A549 (cell line): ENCODE measurements at regions not wholly inside any gene's neighbourhood (a gene's known extent, or its start where the extent isn't known, plus 50 kb on each side); places are given as distances from the start of the nearest gene placed in this dataset.

Experiments used
- ATAC-seq, 2 experiments: fragments of 200-7000 bp in 1 of 2; fragments of >200 bp in 1 of 2; cut with Nextera tagmentation in 1 of 2; cut with Tn5 transposase in 1 of 2; 3 replicates each; pipeline versions ENCODE4 v1.8.0 to v1.9.1; 2018 to 2020; ENCODE audit warnings: mild to moderate bottlenecking in 1 of 2, moderate library complexity in 1 of 2
- CTCF ChIA-PET: fragments of 300-600 bp; sonication (Branson Sonifier 250); formaldehyde crosslinking; extraction: SDS; loops from one replicate; lab custom pipeline; 2021; ENCODE audit warnings: antibody characterized with exemption, inconsistent platforms; lab: Yijun Ruan, JAX
- POLR2A ChIA-PET: fragments of 350-600 bp; formaldehyde crosslinking; extraction: SDS; loops from one replicate; lab custom pipeline; 2021; ENCODE audit warnings: antibody characterized with exemption, inconsistent platforms; lab: Yijun Ruan, JAX
- DNase-seq, 2 experiments: peaks; one replicate each; pipeline versions ENCODE4 v3.0.0 to v3.0.0-alpha.2; 2011 to 2016; ENCODE audit warnings: low read depth in 1 of 2, low spot score in 1 of 2
- FAIRE-seq: peaks from 2 replicates; lab custom pipeline; 2011; peaks lifted over from hg19 to GRCh38; lab: Jason Lieb, UNC
- H3K27ac ChIP-seq, 2 experiments: fragments of >200 bp; sonication (Bioruptor Twin); formaldehyde crosslinking; 3 replicates each; pipeline ENCODE4 v1.5.1; 2016 to 2017
- H3K4me1 ChIP-seq: fragments of >200 bp; sonication (Bioruptor Twin); formaldehyde crosslinking; 3 replicates; pipeline ENCODE4 v1.6.1; 2016
- H3K4me2 ChIP-seq: fragments of >200 bp; sonication (Bioruptor Twin); formaldehyde crosslinking; 3 replicates; pipeline ENCODE4 v1.6.1; 2016
- H3K4me3 ChIP-seq: fragments of >200 bp; sonication (Bioruptor Twin); formaldehyde crosslinking; 3 replicates; pipeline ENCODE4 v1.5.1; 2016
- H3K9me3 ChIP-seq: fragments of >200 bp; sonication (Bioruptor Twin); formaldehyde crosslinking; 3 replicates; pipeline ENCODE4 v1.6.1; 2016
- CBX8 ChIP-seq: fragments of 200-600 bp; sonication (generic); IDR thresholded peaks from 2 replicates; pipeline ENCODE4 v1.6.1; 2016
- CHD4 ChIP-seq: fragments of 200-600 bp; sonication (generic); IDR thresholded peaks from 2 replicates; pipeline ENCODE4 v1.6.1; 2016; ENCODE audit warnings: antibody characterized with exemption, mild to moderate bottlenecking, borderline replicate concordance
- EHMT2 ChIP-seq: fragments of 200-600 bp; sonication (generic); IDR thresholded peaks from 2 replicates; pipeline ENCODE4 v1.6.1; 2016; ENCODE audit warnings: antibody characterized with exemption, low read depth, mild to moderate bottlenecking, moderate library complexity
- EP300 ChIP-seq, 2 experiments: fragments of >200 bp; sonication (Bioruptor Twin); formaldehyde crosslinking; IDR thresholded peaks; 2 replicates in 1 of 2; 3 replicates in 1 of 2; pipeline ENCODE4 v1.6.1; 2016 to 2017
- ESRRA ChIP-seq: fragments of 150-350 bp; IDR thresholded peaks from 2 replicates; pipeline ENCODE4 v1.6.1; 2014; ENCODE audit warnings: mild to moderate bottlenecking, low read length, borderline replicate concordance
- FOSL2 ChIP-seq, 2 experiments: fragments of 450-650 bp in 1 of 2; fragments of >200 bp in 1 of 2; sonication (Bioruptor Twin) in 1 of 2; formaldehyde crosslinking; IDR thresholded peaks; 2 replicates each; pipeline versions ENCODE4 v1.5.0 to v1.6.1; 2016 to 2020; ENCODE audit warnings: mild to moderate bottlenecking in 1 of 2, moderate library complexity in 1 of 2
- FOXS1 ChIP-seq: fragments of 250-450 bp; sonication (Bioruptor Pico); IDR thresholded peaks from 2 replicates; pipeline ENCODE4 v1.5.0; 2020; ENCODE audit warnings: mild to moderate bottlenecking, moderate library complexity
- GATA3 ChIP-seq: IDR thresholded peaks from 2 replicates; pipeline ENCODE4 v1.6.1; 2012; ENCODE audit warnings: borderline replicate concordance
- HDAC2 ChIP-seq: fragments of 200-600 bp; sonication (generic); IDR thresholded peaks from 2 replicates; pipeline ENCODE4 v1.6.1; 2016
- JUN ChIP-seq, 2 experiments: fragments of >200 bp; sonication (Bioruptor Twin); formaldehyde crosslinking; IDR thresholded peaks; 2 replicates in 1 of 2; 3 replicates in 1 of 2; pipeline ENCODE4 v1.6.1; 2016 to 2017
- KDM1A ChIP-seq: fragments of 200-600 bp; sonication (generic); IDR thresholded peaks from 2 replicates; pipeline ENCODE4 v1.6.1; 2016; ENCODE audit warnings: low read depth, mild to moderate bottlenecking
- KDM5A ChIP-seq: fragments of 200-600 bp; sonication (generic); IDR thresholded peaks from 2 replicates; pipeline ENCODE4 v1.6.1; 2016; ENCODE audit warnings: antibody characterized with exemption, mild to moderate bottlenecking
- MAX ChIP-seq: IDR thresholded peaks from 2 replicates; pipeline ENCODE4 v1.6.1; 2012
- NR3C1 ChIP-seq: fragments of >200 bp; sonication (Bioruptor Twin); formaldehyde crosslinking; IDR thresholded peaks from 3 replicates; pipeline ENCODE4 v1.6.1; 2017
- POLR2A ChIP-seq: IDR thresholded peaks from 2 replicates; pipeline ENCODE4 v1.6.1; 2012; ENCODE audit warnings: mild to moderate bottlenecking, low read length
- RARB ChIP-seq: fragments of 250-450 bp; sonication (Bioruptor Pico); IDR thresholded peaks from 2 replicates; pipeline ENCODE4 v1.8.0; 2021; ENCODE audit warnings: mild to moderate bottlenecking, moderate library complexity
- RCOR1 ChIP-seq: fragments of 150-350 bp; IDR thresholded peaks from 2 replicates; pipeline ENCODE4 v1.6.1; 2014; ENCODE audit warnings: antibody characterized with exemption, low read length, low read depth
- RFX5 ChIP-seq: fragments of 450-650 bp; IDR thresholded peaks from 2 replicates; pipeline ENCODE4 v1.7.1; 2014; ENCODE audit warnings: antibody characterized with exemption, mild to moderate bottlenecking, moderate library complexity
- ZFP36 ChIP-seq: fragments of 450-650 bp; IDR thresholded peaks from 2 replicates; pipeline ENCODE4 v1.6.1; 2014; ENCODE audit warnings: borderline replicate concordance; ENCODE audit not compliant: partially characterized antibody
- WGBS: methylation state at CpG from one replicate; pipeline ENCODE4 v1.1.6; 2017; ENCODE audit errors: missing lambda C conversion rate; 5-methylcytosine and 5-hydroxymethylcytosine counted together
- TF ChIP-seq, protein P1 (sequence below): fragments of >200 bp; sonication (Bioruptor Twin); formaldehyde crosslinking; IDR thresholded peaks from 2 replicates; pipeline ENCODE4 v1.6.1; 2016
- TF ChIP-seq, protein P2 (sequence below): fragments of >200 bp; sonication (Bioruptor Twin); formaldehyde crosslinking; IDR thresholded peaks from 3 replicates; pipeline ENCODE4 v1.5.1; 2016
- TF ChIP-seq, protein P3 (sequence below): IDR thresholded peaks from 2 replicates; pipeline ENCODE4 v1.6.1; 2012
- TF ChIP-seq, protein P4 (sequence below): fragments of 150-350 bp; IDR thresholded peaks from 2 replicates; pipeline ENCODE4 v1.6.1; 2014; ENCODE audit warnings: low read depth, mild to moderate bottlenecking, low read length

DNA sequence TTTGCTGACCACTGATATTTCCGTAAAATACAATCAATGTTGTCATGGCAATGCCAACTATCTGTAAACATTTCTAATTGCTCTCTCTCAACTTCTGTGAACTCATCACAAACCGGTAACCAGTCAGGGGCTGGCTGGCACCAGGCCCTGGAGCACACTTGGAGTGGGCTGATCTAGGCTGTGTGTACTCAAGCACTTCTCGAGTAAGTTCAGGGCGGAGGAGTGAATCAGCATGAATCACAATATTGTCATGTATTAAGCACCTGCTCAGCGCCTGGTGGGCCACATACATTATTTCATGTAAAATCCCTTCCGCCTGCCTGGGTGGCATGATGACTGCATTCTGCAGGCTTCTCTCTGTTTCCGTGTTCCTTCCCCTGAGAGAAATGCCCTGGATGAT lies 212.4 kb downstream of the FOXD2 start (continued):
- TF ChIP-seq HDAC2 (no peak), POLR2A (no peak), RCOR1 (no peak), NR3C1 (no peak), KDM1A (no peak), RFX5 (no peak), KDM5A (no peak), RARB (CRISPR knock-in tag) (no peak), ESRRA (no peak), FOSL2 (IDR thresholded peaks at IDR 0.05) (peak; percentile 80), FOSL2 (CRISPR knock-in tag; IDR thresholded peaks at IDR 0.05) (peak; percentile 79)
- TF ChIP-seq, protein P1, sequence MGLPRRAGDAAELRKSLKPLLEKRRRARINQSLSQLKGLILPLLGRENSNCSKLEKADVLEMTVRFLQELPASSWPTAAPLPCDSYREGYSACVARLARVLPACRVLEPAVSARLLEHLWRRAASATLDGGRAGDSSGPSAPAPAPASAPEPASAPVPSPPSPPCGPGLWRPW, result no peak
- TF ChIP-seq, protein P2, sequence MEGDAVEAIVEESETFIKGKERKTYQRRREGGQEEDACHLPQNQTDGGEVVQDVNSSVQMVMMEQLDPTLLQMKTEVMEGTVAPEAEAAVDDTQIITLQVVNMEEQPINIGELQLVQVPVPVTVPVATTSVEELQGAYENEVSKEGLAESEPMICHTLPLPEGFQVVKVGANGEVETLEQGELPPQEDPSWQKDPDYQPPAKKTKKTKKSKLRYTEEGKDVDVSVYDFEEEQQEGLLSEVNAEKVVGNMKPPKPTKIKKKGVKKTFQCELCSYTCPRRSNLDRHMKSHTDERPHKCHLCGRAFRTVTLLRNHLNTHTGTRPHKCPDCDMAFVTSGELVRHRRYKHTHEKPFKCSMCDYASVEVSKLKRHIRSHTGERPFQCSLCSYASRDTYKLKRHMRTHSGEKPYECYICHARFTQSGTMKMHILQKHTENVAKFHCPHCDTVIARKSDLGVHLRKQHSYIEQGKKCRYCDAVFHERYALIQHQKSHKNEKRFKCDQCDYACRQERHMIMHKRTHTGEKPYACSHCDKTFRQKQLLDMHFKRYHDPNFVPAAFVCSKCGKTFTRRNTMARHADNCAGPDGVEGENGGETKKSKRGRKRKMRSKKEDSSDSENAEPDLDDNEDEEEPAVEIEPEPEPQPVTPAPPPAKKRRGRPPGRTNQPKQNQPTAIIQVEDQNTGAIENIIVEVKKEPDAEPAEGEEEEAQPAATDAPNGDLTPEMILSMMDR, result no peak
- TF ChIP-seq, protein P3, sequence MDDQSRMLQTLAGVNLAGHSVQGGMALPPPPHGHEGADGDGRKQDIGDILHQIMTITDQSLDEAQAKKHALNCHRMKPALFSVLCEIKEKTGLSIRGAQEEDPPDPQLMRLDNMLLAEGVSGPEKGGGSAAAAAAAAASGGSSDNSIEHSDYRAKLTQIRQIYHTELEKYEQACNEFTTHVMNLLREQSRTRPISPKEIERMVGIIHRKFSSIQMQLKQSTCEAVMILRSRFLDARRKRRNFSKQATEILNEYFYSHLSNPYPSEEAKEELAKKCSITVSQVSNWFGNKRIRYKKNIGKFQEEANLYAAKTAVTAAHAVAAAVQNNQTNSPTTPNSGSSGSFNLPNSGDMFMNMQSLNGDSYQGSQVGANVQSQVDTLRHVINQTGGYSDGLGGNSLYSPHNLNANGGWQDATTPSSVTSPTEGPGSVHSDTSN, result no peak
- TF ChIP-seq, protein P4, sequence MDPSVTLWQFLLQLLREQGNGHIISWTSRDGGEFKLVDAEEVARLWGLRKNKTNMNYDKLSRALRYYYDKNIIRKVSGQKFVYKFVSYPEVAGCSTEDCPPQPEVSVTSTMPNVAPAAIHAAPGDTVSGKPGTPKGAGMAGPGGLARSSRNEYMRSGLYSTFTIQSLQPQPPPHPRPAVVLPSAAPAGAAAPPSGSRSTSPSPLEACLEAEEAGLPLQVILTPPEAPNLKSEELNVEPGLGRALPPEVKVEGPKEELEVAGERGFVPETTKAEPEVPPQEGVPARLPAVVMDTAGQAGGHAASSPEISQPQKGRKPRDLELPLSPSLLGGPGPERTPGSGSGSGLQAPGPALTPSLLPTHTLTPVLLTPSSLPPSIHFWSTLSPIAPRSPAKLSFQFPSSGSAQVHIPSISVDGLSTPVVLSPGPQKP, result no peak

DNA sequence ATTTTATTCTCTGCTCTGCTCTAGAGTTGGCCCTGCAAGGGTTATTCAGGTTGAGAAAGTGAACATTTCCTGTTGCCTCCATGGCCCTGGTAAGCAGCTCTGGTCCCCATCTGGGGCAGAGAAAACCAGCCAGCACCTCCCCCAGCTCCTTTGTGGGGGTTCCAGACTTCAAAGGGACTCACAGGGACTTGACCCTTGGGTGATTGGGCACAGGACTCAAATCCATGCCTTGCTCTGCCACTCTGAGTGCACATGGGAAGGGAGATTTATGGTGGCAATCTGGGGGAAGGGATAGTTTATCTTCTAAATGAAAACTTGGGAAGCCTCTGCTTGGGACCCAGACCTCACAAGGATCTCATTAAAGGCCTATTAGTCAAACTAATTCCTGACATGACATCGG lies 212.8 kb downstream of the FOXD2 start:
- peak overlapping the region; percentile 65 for H3K4me2 ChIP-seq
- ATAC-seq, result no peak
- no peak for DNase-seq
- POLR2A ChIA-PET, result no interaction called here
- H3K27ac ChIP-seq, result peak overlapping the region; percentile 76 to 83
- no peak for FAIRE-seq
- WGBS, result 86% methylated on average over 1 of the region's 1 CpG
- TF ChIP-seq, protein P3, result no peak
- peak in 1 of 2 experiments; percentile 7; a peak in 1 of 5 replicates for TF ChIP-seq JUN (IDR thresholded peaks at IDR 0.05)
- peaks cover 23% of the 10 kb centered on the region for H3K4me1 ChIP-seq
- H3K4me3 ChIP-seq, result no peak overlapping the region
- CTCF ChIA-PET, result interaction anchor here (0.9 to 2.1 kb wide), 2 partner anchors 213 to 215 kb away, joined by 5 to 7 read pairs; partner anchors contain the start of gene FOXD2
- no peaks in the 10 kb centered on the region for H3K9me3 ChIP-seq

GRCh38 chr1:47651311-47652089 lies 213.7 kb downstream of the FOXD2 start:
- DNase-seq (no peak), FAIRE-seq (no peak)
- peak overlapping the region; percentile 76 to 83 for H3K27ac ChIP-seq
- H3K4me3 ChIP-seq, result no peak overlapping the region
- ChIA-PET POLR2A (no interaction called here), CTCF (interaction anchor here (0.9 to 2.1 kb wide), 3 partner anchors 60 to 216 kb away, joined by 4 to 7 read pairs (median 5); partner anchors contain the start of gene FOXD2)
- peak overlapping the region; percentile 65; the same call in 2 of the 3 replicates for H3K4me2 ChIP-seq
- H3K4me1 ChIP-seq, result peaks cover 23% of the 10 kb centered on the region
- TF ChIP-seq EP300 (IDR thresholded peaks at IDR 0.05) (no peak), MAX (no peak), EHMT2 (no peak), GATA3 (no peak), NR3C1 (no peak), FOXS1 (CRISPR knock-in tag) (no peak), RARB (CRISPR knock-in tag) (no peak), CBX8 (no peak), ZFP36 (no peak), CHD4 (no peak)
- TF ChIP-seq, all 56 proteins: peak for 0
- H3K9me3 ChIP-seq, result no peaks in the 10 kb centered on the region
- WGBS, result 90% methylated on average over 9 of the region's 9 CpGs
- ATAC-seq, result peak in 1 of 2 experiments; percentile 27; a peak in 1 of 6 replicates
